GM12873 (cell line): ENCODE measurements at regions not wholly inside any gene's neighbourhood (a gene's known extent, or its start where the extent isn't known, plus 50 kb on each side); places are given as distances from the start of the nearest gene placed in this dataset.

Source experiments
- CTCF ChIP-seq: IDR thresholded peaks from 2 replicates; pipeline ENCODE4 v1.5.1; 2012; ENCODE audit warnings: low read depth, mild to moderate bottlenecking, moderate library complexity, low read length, control low read depth; ENCODE audit not compliant: insufficient read depth; ENCODE audit errors: missing control alignments

DNA sequence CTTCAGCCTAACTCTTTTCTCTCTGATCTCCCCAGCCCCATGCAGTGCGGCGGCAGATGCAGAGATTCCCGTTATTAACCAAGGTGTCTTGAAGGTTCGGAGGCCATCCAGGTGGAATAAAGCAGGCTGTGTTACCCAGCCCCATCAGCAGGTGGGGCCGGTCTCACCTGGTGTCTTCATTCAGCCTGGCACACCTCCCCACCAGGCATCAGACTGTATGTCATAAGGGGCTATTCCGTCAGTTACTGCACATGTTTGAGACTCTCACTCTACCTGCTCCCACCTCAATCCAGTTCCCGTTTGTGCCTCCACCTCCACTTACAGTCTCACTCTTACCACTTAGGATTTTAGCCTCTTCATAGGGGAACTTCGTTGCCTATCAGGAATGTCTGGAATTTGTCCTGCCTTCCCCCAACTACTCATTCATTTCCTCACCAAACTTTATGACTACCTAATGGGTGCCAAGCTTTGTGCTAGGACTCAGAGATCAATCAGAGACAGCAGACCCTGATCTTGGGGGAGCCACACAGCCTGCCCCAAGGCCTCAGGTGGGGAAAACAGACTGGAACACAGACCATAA, 170.2 kb downstream of the PLPP3 start:
- peak; percentile 64 for TF ChIP-seq CTCF

DNA sequence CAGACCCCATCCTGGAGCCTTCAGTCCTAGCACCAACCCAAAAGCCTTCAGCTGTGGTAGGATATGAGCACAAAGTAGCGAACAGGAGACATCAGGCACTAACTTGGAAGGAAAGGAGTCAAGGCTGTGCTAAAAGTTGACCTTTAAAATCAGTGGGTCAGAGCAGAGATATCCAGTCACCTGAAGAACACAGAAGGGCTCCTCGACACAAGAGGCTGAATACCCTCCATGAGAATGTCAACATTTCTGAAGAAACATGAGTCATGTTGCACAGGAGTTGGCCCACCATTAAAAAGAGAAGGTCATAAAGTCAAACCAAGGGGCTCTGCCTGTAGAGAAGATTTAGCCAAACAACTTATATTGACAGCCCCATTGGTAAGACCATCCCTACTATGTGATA, 172.5 kb downstream of the PLPP3 start:
- no peak for TF ChIP-seq CTCF

DNA sequence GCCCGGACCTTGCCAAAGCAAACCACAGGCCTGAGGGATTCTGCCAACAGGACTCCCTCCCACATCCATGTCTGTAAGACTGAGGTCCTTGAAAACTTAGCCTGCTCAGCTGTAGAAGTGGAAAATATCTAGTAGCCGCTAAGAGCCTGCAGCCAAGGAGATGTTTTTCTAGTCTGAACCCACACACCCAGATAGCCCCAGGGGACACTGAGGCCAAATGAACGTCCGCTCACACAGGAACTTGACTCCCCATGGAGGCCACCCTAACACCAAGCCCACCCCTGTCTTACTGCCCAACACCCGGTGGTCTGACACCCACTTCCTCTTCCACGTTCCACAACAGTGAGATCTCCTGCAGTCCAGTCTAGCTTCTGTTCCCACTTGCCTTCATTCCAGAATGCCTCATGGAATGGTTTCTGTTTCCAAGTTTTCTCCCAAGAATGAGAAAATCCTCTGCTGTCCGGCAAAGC, 174.8 kb downstream of the PLPP3 start:
- TF ChIP-seq CTCF = no peak

- no peak for TF ChIP-seq CTCF
Measured at GRCh38 chr1:56404066-56404465, 175.3 kb downstream of the PLPP3 start.

DNA sequence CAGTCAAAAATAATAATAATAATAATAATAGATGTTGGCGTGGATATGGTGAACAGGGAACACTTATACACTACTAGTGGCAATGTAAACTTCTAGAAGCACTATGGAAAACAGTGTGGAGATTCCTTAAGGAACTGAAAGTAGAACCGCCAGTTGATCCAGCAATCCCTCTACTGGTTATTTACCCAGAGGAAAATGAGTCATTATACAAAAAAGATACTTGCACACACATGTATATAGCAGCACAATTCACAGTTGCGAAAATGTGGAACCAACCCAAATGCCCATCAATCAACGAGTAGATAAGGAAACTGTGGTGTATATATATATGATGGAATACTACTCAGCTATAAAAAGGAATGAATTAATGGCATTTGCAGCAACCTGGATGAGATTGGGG, 176.0 kb downstream of the PLPP3 start:
- TF ChIP-seq CTCF = no peak

- TF ChIP-seq CTCF = no peak
Measured at GRCh38 chr1:56401191-56401590, 178.2 kb downstream of the PLPP3 start.

DNA sequence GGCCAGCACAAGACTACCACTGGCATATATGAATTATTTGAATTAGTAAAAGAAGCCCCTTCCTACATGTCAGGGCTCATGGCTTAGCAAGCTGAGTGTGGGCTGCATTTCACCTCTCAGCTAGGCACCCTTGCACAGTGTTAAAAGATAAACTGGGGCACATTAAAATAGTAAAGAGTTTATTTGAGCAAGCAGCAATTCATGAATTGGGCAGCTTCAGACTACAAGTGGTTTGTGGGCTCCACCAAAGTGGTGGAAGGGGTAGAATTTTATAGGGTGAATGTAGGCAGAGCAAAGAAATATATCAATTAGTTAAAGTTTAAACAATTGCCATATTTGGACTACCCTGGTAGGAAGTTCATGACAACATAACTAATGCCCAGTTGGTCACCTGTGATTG, 178.8 kb downstream of the PLPP3 start:
- TF ChIP-seq CTCF = no peak
